Activated T-cell treated with anti-CD3 and anti-CD28 coated beads, Interleukin-2, amount 50 U/mL, for 72 hours (primary cell): ENCODE measurements at regions not wholly inside any gene's neighbourhood (a gene's known extent, or its start where the extent isn't known, plus 50 kb on each side); places are given as distances from the start of the nearest gene placed in this dataset.

ENCODE experiments used
- ATAC-seq, 2 donors: fragments of 150-1000 bp; cut with Tn5 transposase; replicated peaks in 1 of 2; 2 replicates each; pipeline ENCODE4 v1.10.0; 2021; ENCODE audit warnings: moderate library complexity in 2 of 2, mild to moderate bottlenecking in 1 of 2
- DNase-seq, 2 donors: peaks; one replicate each; pipeline ENCODE4 v3.0.0; 2021 to 2022; ENCODE audit warnings: mixed read lengths in 1 of 2
- H3K27ac Mint-ChIP-seq: one replicate; pipeline ENCODE4 v1.8.0; 2022; ENCODE audit warnings: mild to moderate bottlenecking, moderate library complexity, mixed read lengths
- H3K27me3 Mint-ChIP-seq: one replicate; pipeline ENCODE4 v1.8.0; 2022; ENCODE audit warnings: low read depth, mixed read lengths
- H3K36me3 Mint-ChIP-seq, 2 donors: one replicate each; pipeline ENCODE4 v1.8.0; 2022; ENCODE audit warnings: mixed read lengths in 2 of 2, mild to moderate bottlenecking in 1 of 2; ENCODE audit not compliant: insufficient read depth in 2 of 2
- H3K4me1 Mint-ChIP-seq: one replicate; pipeline ENCODE4 v1.8.0; 2022; ENCODE audit warnings: low read depth, mixed read lengths
- H3K4me3 Mint-ChIP-seq, 2 donors: one replicate each; pipeline ENCODE4 v1.8.0; 2022; ENCODE audit warnings: mild to moderate bottlenecking in 2 of 2, mixed read lengths in 2 of 2, moderate library complexity in 2 of 2
- H3K9me3 Mint-ChIP-seq, 2 donors: one replicate each; pipeline ENCODE4 v1.8.0; 2022; ENCODE audit warnings: mixed read lengths in 2 of 2

DNA sequence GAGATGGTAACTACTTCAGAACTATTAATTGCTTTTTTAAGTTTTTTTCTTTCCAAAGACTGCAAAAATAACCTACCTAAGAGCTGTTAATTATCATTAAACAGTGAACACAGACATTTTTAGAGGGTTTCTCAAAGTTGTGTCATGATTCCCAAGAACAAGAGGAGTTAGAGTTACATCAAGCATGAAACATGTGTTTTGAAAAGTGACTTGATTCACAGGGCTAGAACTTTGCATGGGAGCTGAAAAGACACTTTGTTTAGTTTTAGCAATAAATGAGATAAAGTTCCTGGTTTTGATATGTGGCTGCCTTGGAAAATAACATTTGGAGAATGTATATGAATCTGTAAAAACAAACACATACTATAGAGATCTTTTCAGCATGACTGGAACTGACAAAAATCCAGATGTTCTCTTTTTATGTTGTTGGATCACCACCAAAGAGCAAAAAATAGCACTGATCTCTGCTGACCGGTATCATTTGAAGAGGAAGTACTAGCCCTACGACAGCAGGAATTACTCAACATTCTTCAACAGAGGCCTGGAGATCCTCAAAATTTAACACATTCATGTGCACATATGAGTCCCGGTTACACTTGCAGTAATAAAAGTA is 173.0 kb upstream of the PCDH18 start:
- Mint-ChIP-seq H3K27ac (no peak overlapping the region), H3K27me3 (no peaks in the 10 kb centered on the region), H3K36me3 (no peaks in the 10 kb centered on the region), H3K4me1 (no peaks in the 10 kb centered on the region), H3K9me3 (peaks cover 2 to 3% of the 10 kb centered on the region in 2 donors), H3K4me3 (no peak overlapping the region)
- ATAC-seq (no peak), DNase-seq (no peak)

DNA sequence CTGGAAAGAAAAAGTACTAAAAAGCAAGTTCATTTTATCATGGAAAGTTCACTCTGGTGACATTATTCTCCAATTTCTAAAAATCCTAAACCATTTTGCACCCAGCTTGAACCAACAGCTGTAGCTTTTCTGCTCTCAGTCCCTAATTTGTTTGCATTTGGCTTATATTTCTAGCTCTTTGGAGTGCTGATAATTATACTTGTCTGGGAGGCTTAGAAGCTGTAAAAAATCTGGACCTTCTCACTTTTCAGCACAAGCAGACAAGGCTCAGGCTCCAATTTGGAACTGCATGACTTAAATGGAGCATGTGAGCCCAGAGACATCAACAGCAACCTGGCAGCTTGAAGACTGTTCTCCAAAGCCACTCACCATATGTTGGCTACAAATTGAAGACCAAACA is 170.9 kb upstream of the PCDH18 start:
- Mint-ChIP-seq H3K4me3 (no peak overlapping the region), H3K36me3 (no peaks in the 10 kb centered on the region), H3K4me1 (no peaks in the 10 kb centered on the region), H3K27me3 (no peaks in the 10 kb centered on the region), H3K27ac (no peak overlapping the region), H3K9me3 (peaks cover 4 to 5% of the 10 kb centered on the region in 2 donors)
- ATAC-seq (no peak), DNase-seq (no peak)

GRCh38 chr4:137702512-137702911 is 170.2 kb upstream of the PCDH18 start:
- Mint-ChIP-seq H3K9me3 (peaks cover 7 to 8% of the 10 kb centered on the region in 2 donors), H3K27me3 (no peaks in the 10 kb centered on the region), H3K4me3 (no peak overlapping the region), H3K36me3 (no peaks in the 10 kb centered on the region), H3K4me1 (no peaks in the 10 kb centered on the region), H3K27ac (no peak overlapping the region)
- ATAC-seq = no peak
- no peak for DNase-seq

DNA sequence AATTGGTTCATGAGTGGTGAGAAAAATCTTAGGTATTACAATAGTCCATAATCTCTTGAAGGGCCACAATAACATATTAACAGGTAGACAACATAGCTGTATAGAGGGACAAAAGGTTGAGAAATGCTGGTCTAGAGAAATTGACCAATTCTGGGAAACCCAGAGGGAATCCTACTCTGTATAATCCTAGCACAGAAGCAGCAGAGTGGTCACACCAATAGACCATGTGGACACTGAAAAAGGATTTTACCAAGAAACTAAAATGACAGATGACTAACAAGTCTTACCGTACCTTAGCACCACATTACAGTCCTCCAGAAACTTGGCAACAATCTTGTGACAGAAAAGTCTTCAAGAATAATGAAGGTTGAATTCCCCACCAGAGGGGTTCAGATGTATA is 169.1 kb upstream of the PCDH18 start:
- no peaks in the 10 kb centered on the region for H3K27me3 Mint-ChIP-seq
- no peak overlapping the region for H3K4me3 Mint-ChIP-seq
- no peaks in the 10 kb centered on the region for H3K4me1 Mint-ChIP-seq
- H3K9me3 Mint-ChIP-seq = peaks cover 7 to 8% of the 10 kb centered on the region in 2 donors
- no peak for ATAC-seq
- DNase-seq = no peak
- peaks cover 0 to 2% of the 10 kb centered on the region in 2 donors for H3K36me3 Mint-ChIP-seq
- H3K27ac Mint-ChIP-seq = no peak overlapping the region

DNA sequence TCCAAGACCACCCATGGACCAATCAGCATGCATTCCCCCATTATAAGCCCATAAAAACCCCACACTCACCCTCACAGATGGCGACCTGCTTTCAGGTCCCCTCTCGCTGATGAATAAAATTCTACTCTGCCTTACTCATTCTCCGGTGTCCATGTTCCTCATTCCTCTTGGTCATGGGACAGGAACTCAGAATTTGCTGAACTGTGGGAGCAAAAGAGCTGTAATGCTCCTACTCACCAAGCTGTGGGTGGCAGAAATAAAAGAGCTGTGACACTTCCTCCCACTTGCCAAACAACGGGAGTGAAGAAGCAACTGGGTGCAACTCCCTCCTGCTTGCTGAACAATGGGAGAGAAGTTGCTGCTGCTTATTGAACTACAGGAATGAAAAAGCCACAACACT is 168.5 kb upstream of the PCDH18 start:
- H3K9me3 Mint-ChIP-seq = peaks cover 7 to 8% of the 10 kb centered on the region in 2 donors
- H3K27ac Mint-ChIP-seq = no peak overlapping the region
- no peaks in the 10 kb centered on the region for H3K27me3 Mint-ChIP-seq
- no peak for DNase-seq
- peaks cover 0 to 2% of the 10 kb centered on the region in 2 donors for H3K36me3 Mint-ChIP-seq
- no peaks in the 10 kb centered on the region for H3K4me1 Mint-ChIP-seq
- no peak for ATAC-seq
- no peak overlapping the region for H3K4me3 Mint-ChIP-seq

DNA sequence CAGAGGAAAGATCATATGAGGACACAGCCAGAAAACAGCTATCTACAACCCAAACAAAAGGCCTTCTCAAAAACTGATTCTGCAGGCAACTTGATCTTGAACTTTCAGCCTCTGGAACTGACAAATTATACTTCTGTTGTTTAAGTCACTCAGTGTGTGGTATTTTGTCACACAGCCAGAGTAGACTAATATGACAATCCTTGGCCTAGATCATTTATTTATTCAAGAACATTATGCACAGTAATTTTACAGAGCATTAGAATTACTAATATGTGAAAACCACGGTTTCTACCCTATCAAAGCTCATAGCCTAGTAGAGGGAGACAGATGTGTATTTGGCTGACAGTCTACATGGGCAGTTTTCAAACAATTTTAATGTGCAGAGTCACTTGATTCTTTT is 167.8 kb upstream of the PCDH18 start:
- H3K27me3 Mint-ChIP-seq = no peaks in the 10 kb centered on the region
- peaks cover 7 to 8% of the 10 kb centered on the region in 2 donors for H3K9me3 Mint-ChIP-seq
- H3K4me1 Mint-ChIP-seq = no peaks in the 10 kb centered on the region
- peaks cover 0 to 2% of the 10 kb centered on the region in 2 donors for H3K36me3 Mint-ChIP-seq
- H3K27ac Mint-ChIP-seq = no peak overlapping the region
- H3K4me3 Mint-ChIP-seq = no peak overlapping the region
- DNase-seq (no peak), ATAC-seq (no peak)

DNA sequence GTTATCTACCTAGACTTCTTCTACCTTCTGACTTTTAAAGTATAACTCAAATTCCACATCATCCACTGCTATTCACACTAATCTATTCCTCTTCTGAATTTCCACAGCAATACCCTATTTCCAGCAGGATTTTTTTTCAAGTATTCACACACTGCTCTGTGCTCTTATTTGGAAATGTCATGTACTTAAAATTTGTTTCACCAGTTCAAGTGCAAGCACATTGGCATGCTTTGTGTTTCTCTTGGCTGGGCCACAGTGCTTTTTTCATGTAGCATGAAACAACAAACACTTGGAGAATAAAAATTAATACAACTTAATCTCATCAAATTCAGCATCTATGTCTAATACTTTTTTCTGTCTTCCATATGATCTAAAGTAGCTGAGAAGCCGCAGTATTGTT is 161.8 kb upstream of the PCDH18 start:
- Mint-ChIP-seq H3K36me3 (peaks cover 0 to 2% of the 10 kb centered on the region in 2 donors), H3K9me3 (peaks cover 3 to 4% of the 10 kb centered on the region in 2 donors), H3K27me3 (no peaks in the 10 kb centered on the region), H3K4me1 (no peaks in the 10 kb centered on the region), H3K4me3 (no peak overlapping the region), H3K27ac (no peak overlapping the region)
- no peak for ATAC-seq
- DNase-seq = no peak

DNA sequence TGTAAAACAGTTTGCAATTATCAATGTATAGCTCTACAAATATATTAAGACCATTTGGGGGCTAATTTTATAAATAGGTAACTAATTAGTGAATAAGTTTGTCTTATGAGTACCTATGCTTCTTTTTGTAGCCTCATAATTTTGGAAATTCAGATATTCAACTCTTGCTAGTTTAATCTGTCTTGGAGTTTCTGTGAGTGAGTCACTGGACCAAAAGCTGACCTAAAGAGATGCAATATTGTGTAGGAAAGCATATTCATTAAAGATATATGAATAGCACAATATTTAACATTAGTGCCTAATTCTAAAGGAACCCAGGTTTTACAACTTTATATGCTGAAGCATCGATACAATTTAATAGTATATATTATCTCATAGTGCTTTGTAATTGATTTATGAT is 161.3 kb upstream of the PCDH18 start:
- no peak overlapping the region for H3K4me3 Mint-ChIP-seq
- H3K27me3 Mint-ChIP-seq = no peaks in the 10 kb centered on the region
- H3K27ac Mint-ChIP-seq = no peak overlapping the region
- peaks cover 3 to 4% of the 10 kb centered on the region in 2 donors for H3K9me3 Mint-ChIP-seq
- no peak for ATAC-seq
- H3K4me1 Mint-ChIP-seq = no peaks in the 10 kb centered on the region
- H3K36me3 Mint-ChIP-seq = peaks cover 0 to 2% of the 10 kb centered on the region in 2 donors
- no peak for DNase-seq

GRCh38 chr4:137692205-137692604 is 159.9 kb upstream of the PCDH18 start:
- no peaks in the 10 kb centered on the region for H3K9me3 Mint-ChIP-seq
- H3K36me3 Mint-ChIP-seq = peaks cover 0 to 2% of the 10 kb centered on the region in 2 donors

DNA sequence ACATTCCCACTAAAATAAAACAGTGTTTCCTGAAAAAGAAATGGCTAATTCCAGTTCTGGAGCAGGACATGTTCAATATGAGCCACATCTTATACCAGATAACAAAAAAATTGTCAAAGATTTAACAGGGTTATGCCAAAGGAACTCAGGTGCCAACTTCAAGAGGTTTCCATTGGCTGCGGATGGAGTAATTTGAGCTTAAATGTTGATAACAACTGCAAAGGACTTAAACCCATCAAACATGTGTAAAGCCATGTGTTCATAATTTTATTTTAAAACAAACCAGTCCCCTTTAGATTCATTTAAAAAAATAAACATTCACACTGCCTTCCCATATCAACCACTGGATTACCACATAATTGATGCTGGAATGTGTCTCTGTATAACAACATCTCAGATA is 156.4 kb upstream of the PCDH18 start:
- no peak overlapping the region for H3K27ac Mint-ChIP-seq
- H3K36me3 Mint-ChIP-seq = no peaks in the 10 kb centered on the region
- H3K27me3 Mint-ChIP-seq = no peaks in the 10 kb centered on the region
- H3K9me3 Mint-ChIP-seq = peaks cover 0 to 4% of the 10 kb centered on the region in 2 donors
- no peaks in the 10 kb centered on the region for H3K4me1 Mint-ChIP-seq
- DNase-seq = no peak
- no peak for ATAC-seq
- H3K4me3 Mint-ChIP-seq = no peak overlapping the region

More at GRCh38 chr4:137692205-137692604, 159.9 kb upstream of the PCDH18 start:
- ATAC-seq (no peak), DNase-seq (no peak)
- Mint-ChIP-seq H3K4me1 (no peaks in the 10 kb centered on the region), H3K27me3 (no peaks in the 10 kb centered on the region), H3K27ac (no peak overlapping the region), H3K4me3 (no peak overlapping the region)

DNA sequence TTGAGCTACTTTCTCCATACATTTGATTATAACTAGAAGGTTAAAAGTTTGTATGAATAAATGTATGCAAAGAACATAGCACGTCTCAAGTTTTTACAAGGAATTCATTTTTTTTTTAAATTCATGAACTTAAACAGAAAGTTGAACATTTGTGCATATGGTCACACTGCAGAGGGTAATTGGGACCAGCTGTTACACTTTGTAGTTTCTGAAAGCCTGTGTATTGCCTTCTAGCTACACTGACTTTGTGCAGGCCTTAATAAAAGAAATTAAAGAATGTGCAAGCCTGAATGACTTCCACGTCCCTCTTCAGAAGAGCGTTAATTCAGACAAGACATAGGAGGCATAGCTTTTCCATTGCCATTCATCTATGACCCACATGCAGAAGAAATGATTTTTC is 153.1 kb upstream of the PCDH18 start:
- Mint-ChIP-seq H3K4me3 (no peak overlapping the region), H3K27me3 (no peaks in the 10 kb centered on the region), H3K36me3 (no peaks in the 10 kb centered on the region), H3K4me1 (no peaks in the 10 kb centered on the region), H3K27ac (no peak overlapping the region), H3K9me3 (peaks cover under 1 to 6% of the 10 kb centered on the region in 2 donors)
- ATAC-seq (no peak), DNase-seq (no peak)

DNA sequence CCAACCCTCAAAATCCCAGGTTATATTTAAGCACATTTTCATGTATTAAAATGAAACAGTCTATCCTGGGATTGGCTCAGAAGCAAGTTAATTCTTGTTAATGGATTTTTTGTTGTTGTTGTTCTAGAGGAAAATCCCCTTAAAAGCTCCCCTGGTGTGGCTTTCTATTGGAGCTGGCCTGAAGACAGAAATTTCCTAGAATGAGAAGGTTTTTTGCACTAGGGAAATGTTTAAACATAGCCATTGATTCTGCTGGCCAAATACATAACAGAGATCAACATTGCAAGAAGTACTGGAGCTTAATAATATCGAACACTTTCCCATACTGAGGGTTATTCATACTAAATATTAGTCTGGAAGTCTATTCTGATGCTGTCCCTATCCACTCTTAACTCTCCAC is 148.8 kb upstream of the PCDH18 start:
- no peak for ATAC-seq
- Mint-ChIP-seq H3K36me3 (no peaks in the 10 kb centered on the region), H3K27me3 (no peaks in the 10 kb centered on the region), H3K27ac (no peak overlapping the region), H3K4me3 (no peak overlapping the region), H3K4me1 (no peaks in the 10 kb centered on the region), H3K9me3 (peaks cover 4 to 7% of the 10 kb centered on the region in 2 donors)
- no peak for DNase-seq

DNA sequence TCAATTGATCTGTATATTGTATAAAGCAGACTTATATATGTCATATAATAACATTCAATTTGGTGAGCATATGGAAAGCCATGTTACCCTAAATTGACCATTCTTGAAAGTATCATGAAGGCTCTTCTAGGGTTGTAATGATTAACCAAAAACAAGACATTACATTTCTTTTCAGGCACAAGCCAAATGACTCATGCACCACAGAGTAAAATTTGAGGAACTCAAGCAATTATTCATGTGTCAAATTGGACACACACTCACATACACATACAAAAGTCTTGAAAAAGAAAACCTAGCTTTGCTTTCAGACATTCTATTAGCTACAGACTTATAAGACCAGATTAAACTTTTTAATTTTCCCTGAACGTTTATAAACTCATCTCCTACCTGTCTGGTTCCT is 146.5 kb upstream of the PCDH18 start:
- no peaks in the 10 kb centered on the region for H3K4me1 Mint-ChIP-seq
- ATAC-seq (no peak), DNase-seq (no peak)
- no peaks in the 10 kb centered on the region for H3K36me3 Mint-ChIP-seq
- peaks cover 4 to 8% of the 10 kb centered on the region in 2 donors for H3K9me3 Mint-ChIP-seq
- no peak overlapping the region for H3K27ac Mint-ChIP-seq
- H3K4me3 Mint-ChIP-seq = no peak overlapping the region
- no peaks in the 10 kb centered on the region for H3K27me3 Mint-ChIP-seq

- Mint-ChIP-seq H3K4me1 (no peaks in the 10 kb centered on the region), H3K36me3 (no peaks in the 10 kb centered on the region), H3K9me3 (peaks cover 4 to 9% of the 10 kb centered on the region in 2 donors), H3K4me3 (no peak overlapping the region), H3K27me3 (no peaks in the 10 kb centered on the region), H3K27ac (no peak overlapping the region)
- DNase-seq (no peak), ATAC-seq (no peak)
Observed at GRCh38 chr4:137677863-137678262, 145.6 kb upstream of the PCDH18 start.
